BLaER1 treated with 17β-estradiol and CSF1 and Interleukin-3, amounts not matched to agents 10 nM and 100 nM (cell line): ENCODE measurements at regions not wholly inside any gene's neighbourhood (a gene's known extent, or its start where the extent isn't known, plus 50 kb on each side); places are given as distances from the start of the nearest gene placed in this dataset.
A peak's percentile ranks its signal among the peaks of the same experiment; 100 is the strongest.

ENCODE experiments used
- H3K27ac ChIP-seq, 11 experiments: shearing (Covaris generic); formaldehyde crosslinking; 2 replicates each; pipeline ENCODE4 v1.8.1; 2022
- H3K27me3 ChIP-seq, 11 experiments: shearing (Covaris generic); formaldehyde crosslinking; 2 replicates each; pipeline ENCODE4 v1.8.1; 2022
- H3K36me3 ChIP-seq, 11 experiments: shearing (Covaris generic); formaldehyde crosslinking; 2 replicates each; pipeline ENCODE4 v1.8.1; 2022
- H3K4me1 ChIP-seq, 10 experiments: shearing (Covaris generic); formaldehyde crosslinking; 2 replicates each; pipeline ENCODE4 v1.8.1; 2022
- H3K4me2 ChIP-seq, 11 experiments: shearing (Covaris generic); formaldehyde crosslinking; 2 replicates each; pipeline ENCODE4 v1.8.1; 2022
- H3K4me3 ChIP-seq, 10 experiments: shearing (Covaris generic); formaldehyde crosslinking; 2 replicates each; pipeline ENCODE4 v1.8.1; 2022
- H3K9ac ChIP-seq, 11 experiments: shearing (Covaris generic); formaldehyde crosslinking; 2 replicates each; pipeline ENCODE4 v1.8.1; 2022
- H3K9me3 ChIP-seq, 11 experiments: shearing (Covaris generic); formaldehyde crosslinking; replicated peaks in 1 of 11; 2 replicates each; pipeline ENCODE4 v1.8.1; 2022
- H4K20me1 ChIP-seq, 11 experiments: shearing (Covaris generic); formaldehyde crosslinking; 2 replicates each; pipeline ENCODE4 v1.8.1; 2022
- Cebpa-rat ChIP-seq, 11 experiments: shearing (Covaris generic); IDR thresholded peaks; 2 replicates each; pipeline ENCODE4 v1.8.1; 2022

DNA sequence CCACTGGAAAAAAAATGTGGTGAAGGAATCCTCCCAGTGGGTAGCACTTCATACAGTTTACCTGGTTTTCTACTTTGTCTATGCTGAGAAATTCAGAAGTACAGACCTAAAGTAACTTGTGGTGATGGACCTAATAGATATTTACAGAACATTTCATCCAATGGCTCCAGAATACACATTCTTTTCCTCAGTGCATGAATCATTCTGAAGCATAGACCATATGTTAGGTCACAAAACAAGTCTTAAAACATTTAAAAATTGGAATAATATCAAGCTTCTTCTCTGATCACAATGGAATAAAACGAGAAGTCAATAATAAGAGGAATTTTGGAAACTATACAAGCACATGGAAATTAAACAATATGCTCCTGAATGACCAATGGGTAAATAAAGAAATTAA, 450.1 kb upstream of the INTU start:
- Histone ChIP-seq H3K4me2 (no peak overlapping the region), H3K27me3 (no peaks in the 10 kb centered on the region), H3K9ac (no peak overlapping the region), H4K20me1 (no peaks in the 10 kb centered on the region), H3K27ac (no peak overlapping the region), H3K4me3 (no peak overlapping the region), H3K9me3 (peaks cover 14 to 28% (median 26%) of the 10 kb centered on the region in 11 experiments; a peak in 21 of 22 replicates), H3K36me3 (no peaks in the 10 kb centered on the region), H3K4me1 (no peaks in the 10 kb centered on the region)
- TF ChIP-seq Cebpa-rat (IDR thresholded peaks at IDR 0.05): no peak

DNA sequence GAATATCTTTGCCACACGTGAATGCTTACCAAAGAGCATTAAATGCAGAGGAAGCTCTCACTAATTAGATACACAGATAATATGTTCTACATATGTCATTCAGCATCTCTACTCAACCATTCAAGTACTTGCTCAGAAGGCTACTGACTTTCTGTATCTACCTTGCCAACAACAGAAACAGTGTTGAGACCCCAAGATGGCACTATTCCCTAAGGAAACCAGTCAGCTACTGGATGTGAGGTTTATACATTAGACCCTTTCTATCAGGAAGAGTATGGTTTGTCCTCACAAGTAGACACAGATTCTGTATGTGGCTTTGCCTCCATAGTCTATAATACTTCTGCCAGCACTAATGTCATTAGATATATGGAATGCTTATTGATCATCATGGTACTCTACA, 443.9 kb upstream of the INTU start:
- Histone ChIP-seq H4K20me1 (no peaks in the 10 kb centered on the region), H3K27me3 (no peaks in the 10 kb centered on the region), H3K4me1 (no peaks in the 10 kb centered on the region), H3K36me3 (no peaks in the 10 kb centered on the region), H3K9ac (no peak overlapping the region), H3K4me3 (no peak overlapping the region), H3K9me3 (peaks cover 13 to 21% (median 20%) of the 10 kb centered on the region in 11 experiments; a peak in 20 of 22 replicates), H3K4me2 (no peak overlapping the region), H3K27ac (no peak overlapping the region)
- no peak for TF ChIP-seq Cebpa-rat (IDR thresholded peaks at IDR 0.05)

DNA sequence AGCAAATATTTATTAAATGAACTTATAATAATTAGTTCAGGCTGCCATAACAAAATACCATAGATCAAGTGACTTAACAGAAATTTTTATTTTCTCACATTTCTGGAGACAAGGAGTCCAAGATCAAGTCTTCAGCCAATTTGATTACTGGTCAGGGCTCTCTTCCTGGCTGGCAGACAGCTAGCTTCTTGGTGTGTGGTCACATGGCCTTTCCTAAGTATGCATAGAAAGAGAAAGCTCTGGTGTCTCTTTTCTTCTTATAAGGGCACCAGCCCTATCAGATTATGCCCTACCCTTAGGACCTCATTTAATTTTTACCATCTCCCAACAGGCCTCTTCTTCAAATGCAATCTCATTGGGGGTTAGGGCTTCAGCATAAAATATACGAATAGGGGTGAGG, 438.5 kb upstream of the INTU start:
- Histone ChIP-seq H3K27ac (no peak overlapping the region), H3K4me3 (no peak overlapping the region), H3K27me3 (no peaks in the 10 kb centered on the region), H3K4me1 (no peaks in the 10 kb centered on the region), H3K4me2 (no peak overlapping the region), H4K20me1 (no peaks in the 10 kb centered on the region), H3K9me3 (no peaks in the 10 kb centered on the region), H3K9ac (no peak overlapping the region), H3K36me3 (no peaks in the 10 kb centered on the region)
- no peak for TF ChIP-seq Cebpa-rat (IDR thresholded peaks at IDR 0.05)

DNA sequence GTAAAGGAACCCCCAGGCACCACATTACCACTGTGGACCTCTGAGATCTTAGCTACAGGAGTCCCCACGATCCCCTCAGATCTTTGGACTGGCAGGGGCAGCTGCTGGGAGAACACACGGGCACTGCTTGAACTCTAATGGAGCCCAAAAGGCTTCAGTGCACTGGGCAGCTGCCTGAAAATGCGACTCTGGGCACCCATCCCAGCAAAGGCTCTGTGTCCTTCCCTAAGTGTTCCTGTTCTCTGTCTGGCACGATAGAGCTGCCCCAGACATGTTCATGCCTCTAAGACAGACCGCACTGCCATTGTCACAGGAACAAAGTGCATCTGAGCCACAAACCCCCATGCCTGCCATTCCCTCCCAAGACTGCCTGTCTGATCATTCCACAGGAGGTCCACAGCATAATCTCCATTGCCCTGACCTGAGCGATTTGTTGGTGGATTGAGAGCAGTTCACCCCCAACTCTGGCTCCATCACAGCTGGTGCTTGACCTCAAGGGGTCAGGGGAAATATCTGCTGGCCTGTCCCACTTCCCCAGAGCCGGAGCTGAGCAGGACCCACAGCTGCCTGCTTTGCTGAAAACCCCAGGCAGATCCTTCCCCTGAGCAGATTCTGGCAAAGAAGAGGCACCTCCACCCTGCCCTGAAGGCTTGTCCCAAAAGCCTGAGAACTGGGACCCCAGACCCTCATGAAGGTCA, 436.0 kb upstream of the INTU start:
- H3K4me2 ChIP-seq: no peak overlapping the region
- no peak overlapping the region for H3K27ac ChIP-seq
- H3K9me3 ChIP-seq: no peaks in the 10 kb centered on the region
- H3K9ac ChIP-seq: no peak overlapping the region
- no peaks in the 10 kb centered on the region for H3K27me3 ChIP-seq
- no peak overlapping the region for H3K4me3 ChIP-seq
- no peaks in the 10 kb centered on the region for H3K36me3 ChIP-seq
- H4K20me1 ChIP-seq: no peaks in the 10 kb centered on the region
- H3K4me1 ChIP-seq: no peaks in the 10 kb centered on the region
- TF ChIP-seq Cebpa-rat (IDR thresholded peaks at IDR 0.05): no peak

DNA sequence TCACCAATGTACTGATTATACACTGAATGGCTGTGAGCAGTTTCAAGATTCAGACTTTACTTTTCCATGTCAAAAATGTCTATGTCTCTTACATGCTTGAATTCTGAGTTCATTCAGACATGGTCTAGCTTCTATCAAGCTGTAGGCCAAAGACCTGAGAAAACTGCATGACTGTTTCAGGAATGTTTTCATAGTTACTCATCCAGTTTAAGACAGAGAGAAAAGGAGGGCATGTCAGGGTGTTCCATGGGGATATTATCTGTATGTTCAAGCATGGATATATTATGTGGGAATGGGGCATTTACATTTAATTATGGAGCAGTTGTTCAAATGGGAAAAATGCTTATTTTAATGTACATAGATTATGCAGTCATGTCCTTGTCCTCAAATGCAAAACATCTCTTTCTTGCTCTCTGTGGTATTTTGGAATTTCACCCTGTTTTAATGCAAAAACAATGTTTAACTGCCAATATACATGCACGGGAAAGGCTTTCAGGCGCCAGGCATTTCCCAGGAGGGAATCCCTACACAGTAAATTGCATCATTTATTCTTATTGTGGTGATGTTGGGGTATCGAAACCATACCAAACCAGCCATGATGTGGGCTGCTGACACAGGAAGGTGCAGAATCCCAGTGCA, 429.1 kb upstream of the INTU start:
- H4K20me1 ChIP-seq: no peaks in the 10 kb centered on the region
- no peaks in the 10 kb centered on the region for H3K36me3 ChIP-seq
- no peaks in the 10 kb centered on the region for H3K4me1 ChIP-seq
- H3K9ac ChIP-seq: no peak overlapping the region
- no peak overlapping the region for H3K4me3 ChIP-seq
- H3K27ac ChIP-seq: no peak overlapping the region
- H3K27me3 ChIP-seq: no peaks in the 10 kb centered on the region
- no peaks in the 10 kb centered on the region for H3K9me3 ChIP-seq
- no peak overlapping the region for H3K4me2 ChIP-seq
- no peak for TF ChIP-seq Cebpa-rat (IDR thresholded peaks at IDR 0.05)

DNA sequence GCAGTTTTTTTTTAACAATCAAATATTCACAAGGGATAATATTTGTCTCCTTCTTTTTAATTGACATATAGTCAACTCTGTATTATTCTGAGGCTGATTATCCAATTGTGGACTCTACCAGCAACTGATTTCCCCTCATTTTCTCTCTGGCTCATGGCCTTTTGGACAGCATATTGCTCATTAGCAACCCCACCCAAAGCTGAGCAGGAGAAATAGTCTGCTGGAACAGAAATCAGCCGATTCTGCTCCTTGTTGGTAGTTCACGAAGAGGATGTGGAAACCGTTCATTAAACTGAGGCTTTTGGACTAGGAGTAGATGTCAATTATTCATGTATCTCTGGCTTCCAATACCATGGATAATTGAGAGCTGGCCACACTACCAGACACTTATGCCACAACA, 428.4 kb upstream of the INTU start:
- H4K20me1 ChIP-seq: no peaks in the 10 kb centered on the region
- TF ChIP-seq Cebpa-rat (IDR thresholded peaks at IDR 0.05): no peak

DNA sequence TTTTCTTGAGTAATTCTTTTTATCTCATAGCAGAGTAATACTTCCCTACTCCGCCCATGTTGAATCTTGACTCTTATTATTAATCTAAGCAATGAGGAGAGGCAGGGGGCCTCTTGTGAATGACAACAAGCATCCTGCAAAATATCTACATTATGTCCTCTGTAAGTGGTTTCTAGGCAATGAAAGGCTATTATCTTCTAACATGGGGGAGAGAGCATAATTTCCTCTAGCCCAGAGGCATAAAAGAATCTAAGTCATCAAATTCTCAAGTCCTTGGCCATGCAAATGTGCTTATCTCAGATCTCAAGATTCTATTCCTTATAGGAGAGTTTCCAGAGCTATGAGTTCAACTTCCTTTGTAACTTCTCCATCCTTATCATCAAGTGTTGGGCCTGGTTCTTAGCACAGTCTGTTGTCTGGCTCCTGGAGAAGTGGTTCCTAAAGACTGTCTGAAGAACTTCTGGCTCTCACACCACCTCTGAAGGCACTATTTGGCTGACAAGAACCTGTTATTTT, 423.1 kb upstream of the INTU start:
- H3K4me1 ChIP-seq: peaks cover 0 to 7% (median 0%) of the 10 kb centered on the region in 10 experiments; a peak in 1 of 20 replicates
- 0 out of 22 replicates have a peak overlapping the region, but pooled peaks of 1 of the 11 experiments have one; percentile 12 for H3K4me2 ChIP-seq
- TF ChIP-seq Cebpa-rat (IDR thresholded peaks at IDR 0.05): no peak
- no peak overlapping the region for H3K27ac ChIP-seq
- no peaks in the 10 kb centered on the region for H3K27me3 ChIP-seq
- H3K9me3 ChIP-seq: no peaks in the 10 kb centered on the region
- no peaks in the 10 kb centered on the region for H3K36me3 ChIP-seq
- H3K9ac ChIP-seq: no peak overlapping the region
- no peaks in the 10 kb centered on the region for H4K20me1 ChIP-seq
- H3K4me3 ChIP-seq: no peak overlapping the region

More for the DNA sequence above, 428.4 kb upstream of the INTU start:
- Histone ChIP-seq H3K4me1 (peaks cover 0 to 1% (median 0%) of the 10 kb centered on the region in 10 experiments; a peak in 1 of 20 replicates), H3K36me3 (no peaks in the 10 kb centered on the region), H3K4me3 (no peak overlapping the region), H3K9me3 (no peaks in the 10 kb centered on the region), H3K27ac (no peak overlapping the region), H3K9ac (no peak overlapping the region), H3K4me2 (no peak overlapping the region), H3K27me3 (no peaks in the 10 kb centered on the region)

DNA sequence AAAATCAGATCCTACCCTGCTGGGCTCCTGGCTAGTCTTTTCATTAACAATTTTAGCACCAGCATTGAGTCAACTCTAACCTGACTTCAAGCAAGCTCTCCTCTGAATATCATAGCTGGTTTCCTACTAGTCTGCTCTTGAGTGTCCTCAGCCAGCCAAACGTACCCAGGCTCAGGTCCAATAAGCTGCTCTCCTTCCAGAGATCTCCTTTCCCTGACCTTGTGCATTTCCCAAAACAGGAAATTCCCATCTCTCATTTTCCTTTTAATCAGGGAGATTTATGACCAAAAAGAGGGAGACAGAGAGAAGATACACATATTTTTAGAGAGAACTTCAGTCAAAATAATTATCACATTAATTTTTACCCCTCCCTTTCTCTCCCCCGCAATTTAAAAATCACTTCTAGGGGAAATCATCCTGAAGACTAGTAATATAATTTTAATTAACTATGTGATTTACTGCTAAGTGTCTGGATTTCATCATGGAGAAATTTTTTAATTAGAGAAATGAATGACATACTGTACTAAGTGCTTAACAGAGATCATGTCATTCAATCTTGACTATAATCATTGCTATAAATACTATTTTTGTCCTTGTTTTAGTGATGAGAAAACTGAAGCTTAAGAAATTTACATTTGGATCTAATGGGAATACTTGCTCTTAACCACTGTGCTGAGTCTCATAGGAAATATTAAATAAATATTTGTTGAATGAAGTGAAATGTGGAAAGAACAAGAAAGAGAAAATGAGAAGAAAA, 421.7 kb upstream of the INTU start:
- H3K9ac ChIP-seq: no peak overlapping the region
- no peak for TF ChIP-seq Cebpa-rat (IDR thresholded peaks at IDR 0.05)
- H3K4me3 ChIP-seq: no peak overlapping the region
- H3K27me3 ChIP-seq: no peaks in the 10 kb centered on the region
- no peak overlapping the region for H3K27ac ChIP-seq
- H3K4me2 ChIP-seq: no peak overlapping the region
- no peaks in the 10 kb centered on the region for H4K20me1 ChIP-seq
- no peaks in the 10 kb centered on the region for H3K36me3 ChIP-seq
- peaks cover 0 to 7% (median 0%) of the 10 kb centered on the region in 10 experiments; a peak in 1 of 20 replicates for H3K4me1 ChIP-seq
- H3K9me3 ChIP-seq: no peaks in the 10 kb centered on the region
